HG02678 (cell line): ENCODE measurements at regions not wholly inside any gene's neighbourhood (a gene's known extent, or its start where the extent isn't known, plus 50 kb on each side); places are given as distances from the start of the nearest gene placed in this dataset.
"Not testable (repeated sequence)": the region's sequence is repeated elsewhere in the genome, so short reads cannot be mapped to it uniquely, and the experiment has no call there.

Source experiments
- ATAC-seq: cut with Tn5 transposase; IDR thresholded peaks from one replicate; pipeline ENCODE4 v1.9.1; 2021; ENCODE audit warnings: mild to moderate bottlenecking, moderate library complexity; ENCODE audit not compliant: unreplicated experiment

DNA sequence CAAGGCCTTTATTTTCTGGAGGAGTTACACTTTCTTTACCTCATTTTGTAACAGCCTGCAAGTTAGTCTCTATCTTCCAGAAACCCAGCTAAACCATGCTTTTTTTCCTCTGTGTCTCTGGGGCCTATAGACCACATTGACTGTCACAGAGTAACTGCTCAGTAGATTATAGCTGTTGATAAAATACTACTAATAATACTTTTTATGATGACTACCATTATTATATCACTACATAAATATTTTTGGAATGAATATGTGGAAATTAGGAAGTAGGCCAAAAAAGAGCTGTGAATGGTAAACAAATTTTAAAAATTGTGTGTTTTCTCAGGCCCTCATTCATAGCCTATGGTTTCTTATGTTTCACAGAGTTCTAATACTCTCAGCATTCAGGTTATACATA is 233.1 kb upstream of the USP24 start:
- no peak for ATAC-seq

DNA sequence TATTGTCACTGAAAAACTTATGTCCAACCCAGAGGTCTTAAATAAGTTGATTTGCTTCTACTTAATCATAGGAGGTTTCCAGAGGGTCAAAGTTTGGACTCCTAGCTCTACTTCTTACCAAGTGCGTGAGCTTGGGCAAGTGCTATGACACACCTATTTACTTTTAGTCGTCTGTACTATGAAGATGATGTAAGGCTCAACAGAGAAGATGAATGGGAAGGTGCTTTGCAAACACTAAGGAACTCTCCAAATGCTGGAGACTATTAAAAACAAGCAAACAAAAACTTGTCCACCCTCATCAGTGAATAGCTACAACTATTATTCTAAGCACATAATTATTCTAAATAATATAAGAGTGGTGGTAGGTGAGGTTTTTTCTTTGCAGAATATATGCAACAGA is 232.3 kb upstream of the USP24 start:
- no peak for ATAC-seq

DNA sequence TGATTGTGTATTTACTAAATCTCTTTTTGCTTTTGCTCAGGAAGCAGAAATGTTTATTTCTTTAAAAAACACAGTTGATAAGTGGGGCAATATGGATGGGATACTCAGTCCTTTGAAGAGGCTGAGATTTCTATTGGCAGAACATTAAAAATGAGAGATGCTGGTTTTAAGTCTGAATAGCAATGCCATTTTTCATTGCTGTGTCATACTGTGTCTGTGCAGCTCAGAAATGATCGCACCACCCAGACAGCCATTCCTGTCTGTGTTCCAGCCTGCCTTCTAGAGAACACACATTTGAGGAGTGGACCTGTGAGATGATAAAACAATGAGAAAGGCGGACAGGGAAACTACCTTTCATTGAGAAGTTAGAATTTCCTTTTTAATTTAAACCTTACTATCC is 231.2 kb upstream of the USP24 start:
- ATAC-seq = no peak

DNA sequence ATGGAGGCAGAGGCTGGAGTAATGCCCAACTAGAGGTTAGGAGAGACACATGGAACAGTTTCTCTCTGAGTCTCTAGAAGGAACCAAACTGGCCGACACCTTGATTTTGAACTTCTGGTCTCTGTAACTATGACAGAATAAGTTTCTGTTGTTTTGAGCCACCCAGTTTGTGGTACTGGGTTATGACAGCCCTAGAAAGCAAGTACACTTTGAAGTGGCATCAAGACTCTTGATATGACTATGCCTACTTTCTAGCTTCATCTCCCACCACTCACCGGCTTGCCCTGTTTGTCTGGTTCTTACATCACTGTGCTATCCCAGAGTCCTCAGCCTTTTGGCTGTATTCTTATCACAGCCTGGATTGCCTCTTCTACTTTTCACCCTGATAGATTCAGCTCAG is 230.3 kb upstream of the USP24 start:
- peak; percentile 89 for ATAC-seq

DNA sequence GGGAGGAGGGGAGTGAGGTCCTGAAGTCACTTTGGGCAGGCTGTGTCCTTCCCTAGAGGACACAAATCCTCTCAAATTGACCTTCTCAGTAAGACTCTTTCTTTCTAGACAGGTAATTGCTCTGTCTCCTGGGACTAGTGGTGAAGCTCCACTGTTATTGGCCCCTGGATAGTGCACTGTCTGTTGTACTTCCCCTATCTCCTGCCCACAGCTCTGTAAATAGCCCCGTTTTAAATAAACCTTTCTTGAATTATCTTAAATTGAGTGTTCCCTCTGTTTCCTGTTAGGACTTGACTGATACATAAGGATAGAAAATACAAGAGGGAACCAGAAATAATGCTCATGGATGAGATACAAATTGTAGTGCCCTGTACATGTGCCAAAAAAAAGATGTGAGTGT is 229.5 kb upstream of the USP24 start:
- no peak for ATAC-seq

DNA sequence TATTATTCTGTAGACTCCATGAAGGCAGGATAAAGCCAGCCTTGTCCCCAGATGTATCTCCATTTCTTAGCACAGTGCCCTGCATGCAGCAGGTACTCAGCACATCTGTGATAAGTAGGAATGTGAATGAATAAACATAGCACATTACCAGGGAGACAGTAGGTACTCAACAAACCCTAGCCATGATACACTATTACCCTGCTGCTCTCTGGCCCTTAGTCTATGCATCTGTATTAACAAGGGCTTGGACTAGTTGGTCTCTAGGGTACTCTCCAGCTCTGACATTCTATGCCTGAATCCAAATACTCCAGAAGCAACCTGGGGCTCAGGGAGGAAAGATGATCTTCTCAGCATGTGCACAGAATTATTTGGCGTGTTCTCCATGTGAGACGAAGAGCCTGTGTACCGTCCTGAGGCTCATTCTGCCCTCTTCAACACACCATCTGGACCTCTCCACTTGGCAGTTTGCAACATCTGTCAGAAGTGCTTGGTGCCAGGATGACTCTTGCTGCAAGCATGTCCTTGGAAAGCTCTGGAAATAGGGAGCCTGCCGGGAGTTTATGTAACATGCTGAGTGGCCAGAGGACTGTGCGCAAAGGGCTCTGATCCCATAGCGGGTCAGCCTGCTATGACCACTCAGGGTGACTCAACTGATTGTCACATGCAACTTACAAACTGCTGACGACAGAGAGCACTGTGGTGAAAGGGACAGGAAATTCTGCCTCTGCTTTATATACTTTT is 228.2 kb upstream of the USP24 start:
- ATAC-seq = no peak

DNA sequence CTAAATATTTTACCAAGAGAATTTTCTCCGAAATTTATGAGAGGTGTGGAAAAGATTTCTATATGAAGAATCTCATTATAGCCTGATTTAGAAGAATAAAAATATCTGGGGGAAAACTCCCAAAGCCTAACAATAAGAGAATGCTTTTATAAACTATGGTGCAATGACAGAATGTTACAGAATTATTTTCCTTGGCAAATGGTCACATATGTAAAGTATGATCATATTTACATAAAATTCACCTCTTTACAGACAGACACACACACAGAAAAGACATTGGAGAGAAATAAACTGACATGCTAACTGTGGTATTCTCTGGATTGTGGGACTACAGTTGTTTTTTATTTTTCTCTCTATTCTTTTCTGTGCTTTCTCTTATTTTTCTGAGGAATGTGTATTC is 226.3 kb upstream of the USP24 start:
- no peak for ATAC-seq

DNA sequence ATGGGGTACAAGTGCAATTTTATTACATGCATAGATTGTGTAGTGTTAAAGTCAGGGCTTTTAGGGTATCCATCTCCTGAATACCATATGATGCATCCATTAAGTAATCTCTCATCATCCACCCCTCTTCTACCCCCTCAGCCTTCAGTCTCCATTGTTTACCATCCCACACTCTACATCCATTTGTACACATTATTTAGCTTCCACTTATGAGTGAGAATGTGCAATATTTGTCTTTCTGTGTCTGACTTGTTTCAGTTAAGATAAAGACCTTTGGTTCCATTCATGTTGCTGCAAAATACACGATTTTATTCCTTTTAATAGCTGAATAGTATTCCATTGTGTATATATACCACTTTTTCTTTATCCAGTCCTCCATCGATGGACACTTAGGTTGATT is 222.5 kb upstream of the USP24 start:
- no peak for ATAC-seq

DNA sequence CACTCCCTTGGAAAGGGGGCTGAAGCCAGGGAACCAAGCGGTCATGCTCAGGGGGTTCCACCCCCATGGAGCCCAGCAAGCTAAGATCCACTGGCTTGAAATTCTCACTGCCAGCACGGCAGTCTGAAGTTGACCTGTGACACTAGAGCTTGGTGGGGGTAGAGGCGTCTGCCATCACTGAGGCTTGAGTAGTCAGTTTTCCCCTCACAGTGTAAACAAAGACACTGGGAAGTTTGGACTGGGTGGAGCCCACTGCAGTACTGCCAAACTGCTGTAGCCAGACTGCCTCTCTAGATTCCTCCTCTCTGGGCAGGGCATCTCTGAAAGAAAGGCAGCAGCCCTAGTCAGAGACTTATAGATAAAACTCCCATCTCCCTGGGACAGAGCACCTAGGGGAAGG is 215.6 kb upstream of the USP24 start:
- not testable (repeated sequence) for ATAC-seq

DNA sequence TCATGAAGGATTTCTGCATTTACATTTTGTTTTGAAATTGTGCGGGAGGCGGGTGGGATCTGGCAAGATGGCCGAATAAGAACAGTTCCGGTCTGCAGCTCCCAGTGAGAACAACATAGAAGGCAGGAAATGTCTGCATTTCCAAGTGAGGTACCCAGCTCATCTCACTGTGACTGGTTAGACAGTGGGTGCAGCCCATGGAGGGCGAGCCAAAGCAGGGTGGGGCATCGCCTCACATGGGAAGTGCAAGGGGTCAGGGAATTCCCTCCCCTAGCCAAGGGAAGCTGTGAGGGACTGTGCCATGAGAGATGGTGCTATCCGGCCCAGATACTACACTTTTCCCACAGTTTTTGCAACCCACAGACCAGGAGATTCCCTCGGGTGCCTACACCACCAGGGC is 215.0 kb upstream of the USP24 start:
- not testable (repeated sequence) for ATAC-seq

DNA sequence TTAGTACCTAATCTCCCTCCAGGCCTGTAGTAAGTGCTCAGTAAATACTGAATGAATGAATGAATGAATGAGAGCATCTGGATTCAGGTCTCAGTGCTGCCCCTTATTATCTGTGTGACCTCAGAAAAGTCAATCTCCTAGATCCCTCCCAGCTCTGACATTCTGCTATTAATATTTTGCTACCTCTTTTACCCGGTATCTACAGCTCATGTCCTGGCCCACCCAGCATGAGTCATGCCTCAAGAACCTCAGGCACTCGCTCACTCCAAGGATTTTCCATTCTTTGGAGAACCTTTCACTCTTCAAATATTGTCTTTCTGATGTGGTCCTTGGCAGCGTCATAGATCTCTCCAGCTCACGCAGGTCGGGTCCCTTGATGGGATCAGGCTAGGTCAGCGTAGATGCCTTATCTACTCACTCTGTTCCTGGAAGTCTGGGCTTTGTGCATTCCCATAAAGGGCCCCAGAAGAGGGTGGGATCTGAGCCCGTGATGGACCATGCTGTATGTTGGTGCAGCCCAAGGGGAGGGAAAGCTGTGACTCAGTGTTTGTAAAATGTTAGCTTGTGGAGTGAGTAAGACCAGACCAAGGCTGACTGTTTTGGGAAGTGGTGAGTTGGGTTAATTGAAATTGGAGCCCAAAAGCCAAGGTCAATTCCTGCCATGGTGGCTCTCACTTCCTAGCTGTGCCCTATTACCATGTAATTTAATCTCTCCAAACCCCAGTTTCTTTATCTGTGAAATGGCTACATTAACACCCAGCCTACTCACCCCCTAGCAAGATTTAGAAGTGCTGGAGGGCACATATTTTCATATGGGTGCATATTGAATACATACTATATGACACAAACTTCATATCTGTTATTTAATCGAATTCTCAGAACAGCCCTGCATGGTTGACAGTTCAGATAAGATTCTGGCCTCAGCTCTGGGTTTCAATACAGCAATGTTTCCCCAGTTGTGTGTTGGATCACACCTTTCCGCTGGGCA is 214.1 kb upstream of the USP24 start:
- ATAC-seq = no peak

DNA sequence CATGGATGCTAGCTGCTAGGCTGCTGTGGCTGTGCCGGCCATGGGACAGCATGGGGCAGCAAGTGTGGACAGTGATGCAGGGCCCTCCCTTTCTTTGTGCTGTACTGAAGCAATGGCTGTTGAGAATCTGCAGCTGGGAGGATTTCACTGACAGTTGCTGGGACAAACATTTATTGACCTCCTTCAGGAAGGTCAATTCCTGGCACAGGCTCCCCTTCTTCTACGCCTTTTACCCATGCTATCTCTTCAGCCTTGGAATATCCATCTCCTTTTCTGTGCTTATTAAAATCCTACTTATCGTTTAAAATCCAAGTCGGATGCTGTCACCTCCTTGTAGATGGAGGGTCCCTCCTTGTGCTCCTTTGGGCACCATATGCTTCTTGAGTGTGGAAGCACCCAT is 213.1 kb upstream of the USP24 start:
- no peak for ATAC-seq

DNA sequence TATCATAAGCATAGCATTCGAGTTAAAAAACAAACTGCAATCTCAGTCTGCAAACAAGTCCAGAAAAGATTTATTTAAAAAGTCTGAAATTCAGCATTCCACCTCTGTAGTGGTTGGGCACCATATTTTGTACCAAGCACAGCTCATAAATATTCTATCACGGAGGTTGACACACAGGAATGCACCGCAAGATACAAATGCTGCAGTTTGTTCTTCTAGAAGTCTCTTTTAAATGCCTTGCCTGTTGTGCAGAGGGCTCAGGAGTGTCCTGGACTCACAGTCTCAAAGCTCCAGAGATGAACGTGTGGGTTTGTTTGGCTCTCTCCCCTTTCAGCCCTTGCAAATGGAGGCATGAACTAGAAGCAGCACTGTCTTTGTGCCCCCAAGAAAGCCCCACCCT is 212.4 kb upstream of the USP24 start:
- ATAC-seq = no peak

DNA sequence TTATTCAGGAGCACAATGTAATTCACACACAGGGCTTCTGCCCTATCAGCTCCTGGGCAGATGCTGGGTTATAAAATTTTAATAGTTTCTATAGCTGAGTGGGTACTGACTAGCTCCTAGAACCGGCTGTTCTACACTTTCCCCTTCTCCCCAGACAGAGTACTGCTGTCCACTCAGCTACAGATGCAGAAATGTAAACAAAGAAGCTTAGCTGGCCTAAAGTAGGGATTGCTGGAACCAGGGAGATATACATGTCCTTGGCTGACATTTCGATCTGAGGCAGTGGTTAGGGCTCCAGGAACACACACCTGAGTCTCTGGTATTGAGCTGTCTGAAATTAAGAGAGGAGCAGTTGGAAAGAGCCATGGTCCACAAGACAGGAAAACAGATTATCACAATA is 211.5 kb upstream of the USP24 start:
- ATAC-seq = no peak

DNA sequence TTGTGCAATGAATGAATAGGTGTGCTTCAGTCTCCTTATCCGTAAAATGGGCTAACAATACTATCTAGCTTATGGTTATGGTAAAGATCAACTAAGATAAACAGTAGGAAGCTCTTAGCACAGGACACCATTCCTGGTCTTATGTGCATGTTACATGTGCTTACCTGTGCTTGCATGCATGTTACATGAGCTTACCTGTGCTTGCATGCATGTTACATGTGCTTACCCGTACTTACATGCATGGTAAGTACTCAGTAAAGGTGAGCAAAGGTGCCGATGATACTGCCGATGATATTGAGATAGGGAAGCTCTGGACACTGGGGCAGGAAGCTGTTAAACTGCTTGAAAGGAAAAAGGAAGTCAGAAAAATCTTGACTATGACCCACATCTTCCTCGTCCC is 211.0 kb upstream of the USP24 start:
- ATAC-seq = no peak

DNA sequence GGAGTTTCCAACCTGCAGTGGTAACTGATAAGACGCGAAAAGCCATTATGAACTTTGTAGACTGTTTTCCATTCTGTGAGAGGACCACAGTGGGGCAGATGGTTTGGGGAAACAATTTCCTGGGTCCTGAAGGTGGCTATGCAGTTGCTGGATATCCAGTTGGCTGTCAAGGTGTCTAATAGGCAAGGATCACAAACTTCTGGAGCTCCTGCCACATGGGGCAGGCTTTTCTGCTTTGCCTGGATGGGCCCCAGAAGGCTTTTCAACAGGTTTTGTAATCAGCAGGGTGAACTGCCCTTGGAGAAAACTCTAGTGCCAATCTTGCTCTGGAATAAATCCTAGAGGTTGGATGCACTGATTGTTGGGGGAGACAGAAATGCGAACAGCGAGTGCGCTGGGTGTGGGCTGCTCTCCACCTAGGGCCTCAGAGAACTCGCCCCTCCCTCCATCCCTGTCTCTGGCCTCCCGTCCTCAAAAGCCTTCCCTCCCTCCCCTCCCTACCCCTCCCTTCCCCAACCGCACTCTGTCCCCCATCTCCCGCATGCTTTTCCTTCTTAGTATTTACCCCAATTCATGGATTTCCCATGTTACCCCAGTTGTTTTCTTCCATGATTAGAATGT is 210.3 kb upstream of the USP24 start:
- ATAC-seq = no peak

DNA sequence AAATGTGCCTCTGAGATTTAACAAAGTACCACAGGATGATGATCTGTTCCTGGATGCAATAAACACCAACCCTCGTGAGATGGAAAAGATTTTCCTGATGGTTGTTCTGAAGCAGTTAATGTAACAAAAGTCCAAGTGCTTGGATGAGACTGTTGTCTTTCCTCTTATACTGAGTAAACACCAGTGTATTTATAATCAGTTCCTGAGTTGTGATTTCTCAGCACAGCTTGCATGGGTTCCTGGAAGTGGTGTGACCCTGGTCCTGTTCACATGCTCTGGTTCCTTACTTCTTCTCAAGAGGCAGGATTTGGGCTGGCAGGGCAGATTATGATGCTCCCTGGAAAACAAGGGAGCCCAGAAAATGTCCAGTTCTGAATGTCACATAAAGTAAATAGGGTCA is 208.2 kb upstream of the USP24 start:
- no peak for ATAC-seq

DNA sequence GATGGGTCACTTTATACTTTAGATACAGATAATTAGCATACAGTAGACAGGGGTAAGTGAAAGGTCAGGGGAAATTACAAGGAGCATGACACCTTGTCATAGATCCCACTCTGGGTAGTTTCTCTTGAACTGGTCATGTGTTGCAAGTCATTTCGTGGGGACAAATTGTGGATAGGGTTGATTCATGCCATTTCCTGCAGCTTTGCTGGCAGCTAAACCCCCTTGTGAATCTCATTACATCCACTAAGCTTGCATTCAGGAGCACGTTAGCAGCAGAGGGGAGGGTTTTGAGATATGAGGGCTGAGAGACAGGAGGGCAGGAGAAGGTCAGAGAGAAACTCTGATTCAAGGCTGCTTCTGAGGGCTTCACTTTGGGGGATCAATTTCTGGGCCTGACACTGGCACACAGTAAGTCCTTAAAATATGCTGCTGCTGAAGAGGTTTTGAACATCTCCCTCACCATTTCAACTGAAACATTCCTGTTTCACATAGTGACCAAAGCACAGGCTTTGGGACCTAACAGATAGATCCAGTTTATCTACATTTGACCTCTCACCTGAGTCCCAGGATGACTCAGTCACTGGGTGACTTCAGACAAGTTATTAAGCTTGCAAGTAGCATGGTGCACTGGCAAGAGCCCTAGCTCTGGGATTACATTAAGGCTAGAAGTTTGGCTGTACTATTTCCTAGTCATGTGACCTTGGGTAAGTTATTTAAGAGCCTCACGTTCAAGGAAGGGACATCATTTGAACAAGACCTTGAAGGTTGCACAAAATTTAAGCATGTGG is 206.0 kb upstream of the USP24 start:
- ATAC-seq = no peak

DNA sequence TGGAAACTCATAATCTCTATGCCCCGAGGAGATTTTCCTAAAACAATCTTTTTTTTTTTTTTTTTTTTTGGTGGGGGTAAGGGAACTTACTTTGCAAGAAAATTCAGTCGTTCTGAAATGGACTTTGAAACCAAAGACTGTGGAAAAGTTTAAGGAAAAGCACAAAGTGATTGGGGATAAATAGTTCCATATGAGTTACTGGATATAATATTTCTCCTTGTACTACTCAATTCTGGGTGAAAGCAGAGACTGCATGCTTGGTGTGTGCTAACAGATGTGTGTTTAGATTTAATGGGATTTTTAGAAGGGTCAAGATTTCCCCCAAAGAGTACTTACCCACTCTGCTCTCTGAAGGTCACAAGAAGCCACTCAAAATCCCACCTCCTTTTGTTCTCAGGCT is 204.9 kb upstream of the USP24 start:
- ATAC-seq = no peak

DNA sequence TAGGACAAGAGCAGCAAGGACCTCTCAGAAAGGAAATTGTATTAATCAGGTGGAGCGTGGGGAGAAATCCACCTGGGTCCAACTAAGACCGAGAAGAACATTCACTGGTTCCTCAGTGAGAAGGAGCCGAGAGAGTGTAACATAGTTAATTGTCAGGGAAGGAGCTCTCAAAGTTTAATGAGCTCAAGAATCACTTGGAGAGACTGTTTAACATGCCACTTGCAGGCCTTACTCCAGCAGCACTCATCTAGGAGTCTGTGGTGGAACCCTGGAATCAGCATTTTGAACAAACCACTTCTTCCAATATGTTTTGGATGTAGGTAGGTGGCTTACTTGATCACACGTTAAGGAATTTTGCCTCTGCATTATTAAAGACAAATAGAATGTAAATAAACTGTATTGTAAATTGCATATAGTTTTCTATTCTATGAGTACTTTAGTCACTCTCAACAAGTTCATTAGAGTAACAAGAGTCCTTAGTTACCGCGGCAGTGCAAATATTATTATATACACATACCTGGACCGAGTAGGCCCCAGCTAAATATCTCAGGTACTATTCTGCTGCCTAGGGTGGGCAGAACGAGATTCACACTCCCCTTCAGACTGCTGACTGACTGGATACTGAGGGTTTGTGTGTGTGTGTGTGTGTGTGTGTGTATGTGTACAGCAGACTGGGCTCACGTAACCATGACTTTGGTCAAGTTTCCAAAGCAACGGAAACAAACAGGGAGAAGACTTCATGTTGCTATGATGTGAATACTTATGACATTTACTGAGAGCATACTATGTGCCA is 203.2 kb upstream of the USP24 start:
- ATAC-seq = no peak
